Uterus (tissue), 3 donors: ENCODE measurements at regions not wholly inside any gene's neighbourhood (a gene's known extent, or its start where the extent isn't known, plus 50 kb on each side); places are given as distances from the start of the nearest gene placed in this dataset.

Source experiments
- DNase-seq, 2 donors: peaks; one replicate each; pipeline ENCODE4 v3.0.0-alpha.2; 2019 to 2020
- H3K27ac ChIP-seq, 2 donors: fragments of 200-600 bp; sonication (generic); 1 replicate in 1 of 2; 2 replicates in 1 of 2; pipeline ENCODE4 v1.5.1; 2016 to 2018
- H3K27me3 ChIP-seq, 2 donors: fragments of 200-600 bp; sonication (generic); one replicate each; pipeline ENCODE4 v1.5.1; 2018 to 2019; ENCODE audit warnings: control low read depth in 1 of 2
- H3K36me3 ChIP-seq, 2 donors: fragments of 200-600 bp; sonication (generic); one replicate each; pipeline ENCODE4 v1.5.1; 2019; ENCODE audit warnings: control low read depth in 1 of 2
- H3K4me1 ChIP-seq, 2 donors: fragments of 200-600 bp; sonication (generic); one replicate each; pipeline ENCODE4 v1.5.1; 2018 to 2019; ENCODE audit warnings: control low read depth in 1 of 2
- H3K4me3 ChIP-seq, 2 donors: fragments of 200-600 bp; sonication (generic); 1 replicate in 1 of 2; 2 replicates in 1 of 2; pipeline ENCODE4 v1.5.1; 2018 to 2019; ENCODE audit warnings: mild to moderate bottlenecking in 1 of 2
- H3K9me3 ChIP-seq, 2 donors: fragments of 200-600 bp; sonication (generic); one replicate each; pipeline ENCODE4 v1.5.1; 2019; ENCODE audit warnings: control low read depth in 1 of 2
- CTCF ChIP-seq, 4 experiments: fragments of 200-600 bp in 2 of 4; fragments of 450-650 bp in 2 of 4; sonication (generic) in 2 of 4; IDR thresholded peaks; one replicate each; pipeline ENCODE4 v1.5.1; 2016 to 2019; ENCODE audit warnings: antibody characterized with exemption in 4 of 4, mild to moderate bottlenecking in 2 of 4, moderate library complexity in 1 of 4
- POLR2A ChIP-seq, 2 donors: fragments of 450-650 bp; IDR thresholded peaks; one replicate each; pipeline ENCODE4 v1.6.1; 2016; ENCODE audit warnings: antibody characterized with exemption in 2 of 2, mild to moderate bottlenecking in 1 of 2, moderate library complexity in 1 of 2
- intact Hi-C: fragments of 100-400 bp; cut with DNase I; formaldehyde crosslinking; loops from one replicate; pipeline ENCODE4 v1.15.1; 2023; ENCODE audit warnings: low total_unique reads
- donor health status: DM: yes; HTN: yes; CAD: no.

DNA sequence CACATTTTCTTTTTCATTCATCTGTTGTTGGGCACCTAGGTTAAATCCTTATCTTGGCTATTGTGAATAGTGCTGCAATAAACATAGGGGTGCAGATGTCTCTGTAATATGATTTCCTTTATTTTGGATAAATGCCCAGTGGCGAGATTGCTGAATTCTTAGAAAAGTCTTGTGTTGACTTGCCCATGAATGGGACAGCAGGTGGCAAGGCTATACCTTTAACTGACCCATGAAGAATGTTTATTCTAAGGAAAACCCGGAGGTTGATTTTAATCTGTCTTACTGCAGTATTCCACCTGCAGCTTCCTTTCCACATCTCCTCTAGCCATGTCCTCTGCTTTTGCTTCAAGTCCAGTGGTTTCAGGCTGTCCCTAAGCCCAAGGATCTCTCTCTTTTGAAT is 220.6 kb downstream of the SNCA start:
- Histone ChIP-seq H3K27ac (no peak overlapping the region), H3K4me3 (no peak overlapping the region), H3K9me3 (no peaks in the 10 kb centered on the region), H3K27me3 (no peaks in the 10 kb centered on the region), H3K4me1 (no peaks in the 10 kb centered on the region), H3K36me3 (no peaks in the 10 kb centered on the region)
- TF ChIP-seq POLR2A (IDR thresholded peaks at IDR 0.05) (no peak), CTCF (IDR thresholded peaks at IDR 0.05) (no peak)
- no peak for DNase-seq
- intact Hi-C loops, result no loop called here

DNA sequence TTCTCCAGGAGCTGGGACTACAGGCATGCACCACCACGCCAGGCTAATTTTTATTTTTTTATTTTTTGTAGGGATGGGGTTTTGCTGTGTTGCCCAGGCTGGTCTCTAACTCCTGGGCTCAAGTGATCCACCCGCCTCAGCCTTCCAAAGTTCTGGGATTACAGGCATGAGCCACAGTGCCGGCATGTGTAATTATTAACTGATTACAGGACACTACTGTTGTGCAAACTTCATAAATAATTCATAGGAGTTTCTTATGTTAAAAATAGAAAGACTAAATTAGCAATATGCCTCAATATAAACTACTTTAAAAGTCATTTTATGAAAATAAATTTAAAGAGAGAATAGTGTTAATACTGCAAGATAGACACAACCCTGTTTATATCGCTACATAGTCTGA is 221.9 kb downstream of the SNCA start:
- intact Hi-C loops, result no loop called here
- H3K36me3 ChIP-seq, result no peaks in the 10 kb centered on the region
- no peak overlapping the region for H3K4me3 ChIP-seq
- no peak overlapping the region for H3K27ac ChIP-seq
- no peaks in the 10 kb centered on the region for H3K4me1 ChIP-seq
- H3K9me3 ChIP-seq, result no peaks in the 10 kb centered on the region
- no peak for DNase-seq
- TF ChIP-seq CTCF (IDR thresholded peaks at IDR 0.05) (no peak), POLR2A (IDR thresholded peaks at IDR 0.05) (no peak)
- no peaks in the 10 kb centered on the region for H3K27me3 ChIP-seq

DNA sequence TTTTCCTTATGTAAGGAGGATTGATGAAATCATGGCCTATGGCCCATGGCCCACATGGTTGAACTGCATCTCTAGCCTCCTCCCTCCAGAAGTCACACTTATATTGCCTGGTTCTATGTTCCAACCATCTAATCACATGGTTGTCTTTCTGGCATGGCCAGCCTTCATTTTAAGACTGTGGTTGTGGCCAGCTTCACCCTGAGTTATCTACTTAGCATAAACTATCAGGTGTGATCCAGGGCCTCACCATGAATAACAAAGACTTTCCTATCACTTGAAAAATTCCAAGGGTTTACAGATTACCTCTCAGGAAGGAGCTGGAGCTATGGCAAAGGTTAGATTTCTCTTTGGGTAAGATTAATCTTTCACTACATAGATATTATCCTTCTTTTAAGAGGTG is 222.8 kb downstream of the SNCA start:
- Histone ChIP-seq H3K27ac (no peak overlapping the region), H3K9me3 (no peaks in the 10 kb centered on the region), H3K4me1 (no peaks in the 10 kb centered on the region), H3K36me3 (no peaks in the 10 kb centered on the region), H3K27me3 (no peaks in the 10 kb centered on the region), H3K4me3 (no peak overlapping the region)
- no peak for TF ChIP-seq CTCF (IDR thresholded peaks at IDR 0.05)
- TF ChIP-seq POLR2A (IDR thresholded peaks at IDR 0.05), result no peak
- DNase-seq, result no peak
- intact Hi-C loops, result no loop called here

GRCh38 chr4:89610236-89610635 is 226.7 kb downstream of the SNCA start:
- H3K4me1 ChIP-seq, result no peaks in the 10 kb centered on the region
- intact Hi-C loops, result no loop called here
- H3K27ac ChIP-seq, result no peak overlapping the region
- TF ChIP-seq CTCF (IDR thresholded peaks at IDR 0.05) (no peak), POLR2A (IDR thresholded peaks at IDR 0.05) (no peak)
- no peaks in the 10 kb centered on the region for H3K9me3 ChIP-seq
- H3K36me3 ChIP-seq, result no peaks in the 10 kb centered on the region
- H3K27me3 ChIP-seq, result no peaks in the 10 kb centered on the region
- no peak overlapping the region for H3K4me3 ChIP-seq
- DNase-seq, result no peak

- Histone ChIP-seq H3K9me3 (no peaks in the 10 kb centered on the region), H3K4me3 (no peak overlapping the region), H3K27me3 (no peaks in the 10 kb centered on the region), H3K36me3 (no peaks in the 10 kb centered on the region), H3K4me1 (no peaks in the 10 kb centered on the region), H3K27ac (no peak overlapping the region)
- TF ChIP-seq CTCF (IDR thresholded peaks at IDR 0.05), result no peak
- TF ChIP-seq POLR2A (IDR thresholded peaks at IDR 0.05), result no peak
- intact Hi-C loops, result no loop called here
- no peak for DNase-seq
Measured at GRCh38 chr4:89609756-89610155, 227.2 kb downstream of the SNCA start.
